ENCODE measurements at regions not wholly inside any gene's neighbourhood (a gene's known extent, or its start where the extent isn't known, plus 50 kb on each side); places are given as distances from the start of the nearest gene placed in this dataset.
"Not testable (repeated sequence)": the region's sequence is repeated elsewhere in the genome, so short reads cannot be mapped to it uniquely, and the experiment has no call there.

DNA sequence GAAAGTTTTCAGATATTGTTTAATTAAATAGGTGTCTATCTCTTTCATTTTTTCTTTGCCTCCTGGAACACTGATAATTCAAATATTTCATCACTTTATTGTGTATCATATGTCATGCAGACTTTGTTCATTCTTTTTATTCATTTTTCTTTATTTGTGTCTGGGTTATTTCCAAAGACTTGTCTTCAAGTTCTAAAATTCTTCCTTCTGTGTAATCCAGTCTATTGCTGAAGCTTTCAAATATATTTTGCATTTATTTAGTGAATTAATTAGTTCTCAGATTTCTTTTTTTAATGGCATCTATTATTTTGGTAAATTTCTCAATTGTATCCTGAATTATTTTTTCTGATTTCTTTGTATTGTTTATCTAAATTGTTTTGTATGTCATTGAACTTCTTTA, 70.1 kb downstream of the ZNF330 start:
- no peak for DNase-seq

- no peak for DNase-seq
Observed at GRCh38 chr4:141294306-141294705, 73.6 kb downstream of the ZNF330 start.

GRCh38 chr4:141301216-141301615, 80.5 kb downstream of the ZNF330 start:
- DNase-seq, result no peak

DNA sequence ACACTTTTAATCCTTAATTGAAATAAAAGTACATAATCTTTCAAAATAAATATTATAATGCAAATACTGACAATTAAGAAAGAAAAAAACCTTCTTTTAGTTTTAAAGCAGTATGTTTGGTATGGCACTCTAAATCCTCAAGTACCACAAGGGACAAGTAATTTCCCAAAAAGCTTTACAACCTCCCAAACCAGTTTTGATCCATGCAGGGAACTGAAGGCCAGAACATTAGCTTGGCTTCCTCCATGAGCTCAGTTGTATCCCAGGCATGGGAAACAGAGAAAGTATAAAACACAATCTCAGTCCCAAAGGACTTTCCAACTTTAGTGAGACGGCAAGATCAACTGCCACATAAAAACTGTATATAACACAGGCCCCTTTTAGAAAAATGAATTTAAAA, 82.2 kb downstream of the ZNF330 start:
- no peak for DNase-seq

DNA sequence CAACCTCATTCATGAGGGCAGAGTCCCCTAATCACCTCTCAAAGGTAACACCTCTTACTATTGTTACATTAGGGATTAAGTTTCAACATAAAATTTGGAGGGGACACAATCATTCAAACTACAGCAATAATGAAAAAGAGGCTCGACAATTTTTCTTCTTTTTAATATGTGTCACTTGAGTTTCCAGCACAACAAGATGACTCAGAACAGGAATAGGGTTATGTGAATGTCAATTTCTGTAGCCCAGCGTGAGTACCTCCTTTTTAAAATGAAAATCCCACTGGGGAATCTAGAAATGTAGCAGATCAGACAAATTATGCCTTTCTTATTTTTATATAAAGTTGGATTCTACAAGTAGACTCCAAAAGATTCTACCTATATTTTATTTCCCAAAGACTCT, 83.7 kb downstream of the ZNF330 start:
- no peak for DNase-seq

GRCh38 chr4:141306331-141306730, 85.6 kb downstream of the ZNF330 start:
- no peak for DNase-seq

DNA sequence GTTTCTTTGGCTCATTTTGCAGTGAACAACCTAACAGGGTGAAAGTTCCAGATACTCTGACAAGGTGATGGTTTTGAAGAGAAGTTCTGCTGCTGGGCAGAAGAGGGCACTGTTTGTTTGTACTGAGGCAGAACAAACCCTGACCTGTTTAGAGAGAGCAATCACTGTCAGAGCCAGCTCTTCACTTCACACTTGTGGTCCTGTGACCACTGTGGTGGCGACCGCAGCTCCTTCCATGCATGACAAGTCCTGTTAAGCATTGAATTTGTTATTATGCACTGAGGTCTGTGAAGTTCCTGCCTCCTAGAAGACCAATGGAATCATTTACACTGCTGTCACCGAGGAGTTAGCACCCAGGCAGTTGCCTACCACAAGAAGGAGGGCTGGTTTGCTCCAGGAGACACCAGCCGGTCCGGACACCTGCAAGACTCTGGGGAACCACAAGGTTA, 86.6 kb downstream of the ZNF330 start:
- peak; percentile 56 for DNase-seq

- no peak for DNase-seq
Observed at GRCh38 chr4:141309874-141310273, 89.2 kb downstream of the ZNF330 start.

DNA sequence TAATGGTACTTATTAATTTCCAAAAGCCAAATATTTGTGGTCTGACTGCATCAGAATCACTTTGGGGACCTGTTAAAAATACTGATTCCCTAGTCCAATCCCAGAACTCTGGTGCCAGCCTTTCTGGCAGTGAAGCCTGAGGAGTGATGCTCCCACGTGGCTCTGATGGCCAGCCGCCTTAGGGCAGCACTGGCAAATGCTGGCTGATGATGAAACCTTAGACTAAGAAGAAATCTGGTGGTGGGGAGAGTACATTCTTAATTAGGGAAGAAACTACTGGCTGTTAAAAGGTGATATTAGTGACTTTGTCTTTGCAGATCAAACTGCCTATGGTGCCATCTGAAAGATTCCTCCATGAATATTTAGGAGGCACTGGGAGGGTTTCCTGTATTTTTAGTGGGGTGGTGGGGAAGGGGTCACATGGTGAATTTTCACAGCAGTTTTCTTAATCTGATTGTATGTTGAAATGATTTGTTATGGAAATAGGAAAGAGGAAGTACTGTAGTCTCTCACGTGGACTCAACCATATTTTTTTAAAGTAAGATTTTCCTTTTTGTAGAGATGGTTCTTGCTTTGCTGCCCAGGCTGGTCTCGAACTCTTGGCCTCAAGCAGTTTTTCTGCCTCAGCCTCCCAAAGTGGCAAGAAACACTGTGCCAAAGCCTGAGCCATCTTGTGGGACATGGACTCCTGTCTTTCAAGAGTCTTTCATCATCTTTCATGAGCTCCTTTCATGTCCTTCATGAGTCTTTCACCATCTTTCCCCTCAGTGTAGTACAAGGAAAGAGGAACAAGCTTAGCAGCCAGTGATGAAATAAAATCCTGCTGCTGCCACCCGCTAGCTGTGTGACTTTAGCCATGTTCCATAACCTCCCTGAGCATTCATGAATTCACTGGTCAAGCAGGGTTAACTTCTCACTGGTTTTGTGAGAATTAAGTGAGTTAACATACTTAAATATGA, 90.8 kb downstream of the ZNF330 start:
- no peak for DNase-seq

- no peak for DNase-seq
Observed at GRCh38 chr4:141314627-141315026, 93.9 kb downstream of the ZNF330 start.

DNA sequence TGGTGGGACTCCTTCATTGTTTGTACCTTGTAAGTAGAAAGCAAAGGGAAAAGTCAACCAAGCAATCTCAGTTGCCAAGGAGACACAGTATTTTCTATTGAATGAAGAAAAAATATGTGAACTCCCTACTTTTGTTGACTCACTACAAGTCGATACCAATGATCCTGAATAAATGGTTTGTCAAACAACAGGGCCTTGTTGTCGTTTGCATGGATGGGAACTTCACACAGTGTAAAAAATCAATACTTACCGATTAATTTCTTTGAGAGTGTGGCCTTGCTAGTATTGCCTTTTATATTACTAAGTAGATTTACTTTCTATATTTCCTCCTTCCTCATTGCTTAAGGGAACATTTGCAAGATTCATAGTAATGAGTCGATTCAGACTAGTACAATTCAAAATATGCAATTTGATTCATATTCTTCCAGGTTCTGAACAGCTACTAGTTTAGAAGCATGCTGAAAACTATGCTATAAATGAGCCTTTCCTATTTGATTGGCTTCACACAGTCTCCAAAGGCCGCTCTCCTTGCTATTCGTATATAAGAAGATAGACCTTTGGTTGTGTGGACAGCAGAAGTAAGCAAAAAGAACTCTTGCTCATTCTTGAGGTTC, 108.0 kb downstream of the ZNF330 start:
- DNase-seq, result no peak

DNA sequence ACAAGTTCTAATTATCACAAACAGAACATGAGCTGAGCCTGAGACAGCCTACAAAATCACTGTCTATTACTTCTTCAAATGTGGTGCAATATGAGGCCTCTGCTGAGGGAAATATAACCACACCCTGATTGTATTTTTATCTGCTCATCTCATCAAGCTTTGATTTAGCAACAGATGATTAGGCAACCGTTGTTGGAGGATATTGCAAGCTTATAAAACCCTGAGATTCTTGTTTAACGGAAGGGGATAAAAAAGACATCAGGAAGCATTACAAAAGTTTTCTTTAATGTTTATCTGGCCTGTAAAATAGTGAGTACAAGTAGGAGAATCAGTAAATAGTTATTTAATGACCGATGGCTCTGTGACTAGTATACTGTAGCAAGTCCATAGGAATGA, 108.5 kb downstream of the ZNF330 start:
- no peak for DNase-seq

DNA sequence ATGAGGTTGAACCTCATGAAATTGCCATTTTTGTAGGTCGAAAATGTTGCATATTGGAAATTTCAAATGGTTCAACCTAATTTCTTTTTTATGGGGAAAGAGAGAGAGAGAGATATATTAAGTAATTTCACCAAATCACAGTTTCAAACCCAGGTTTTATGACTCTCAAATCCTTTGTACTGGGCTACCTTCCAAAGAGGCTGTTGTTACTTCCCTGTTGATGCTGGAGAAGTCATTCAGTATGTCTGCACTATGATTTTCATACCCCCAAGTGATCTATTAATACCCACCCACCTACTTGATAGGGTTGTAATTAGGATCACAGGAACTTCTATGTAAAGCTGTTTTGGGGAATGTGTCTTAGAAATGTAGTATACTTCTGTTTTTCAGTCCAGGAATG, 109.9 kb downstream of the ZNF330 start:
- DNase-seq, result no peak

- DNase-seq, result no peak
Observed at GRCh38 chr4:141331534-141332358, 111.1 kb downstream of the ZNF330 start.

- DNase-seq, result not testable (repeated sequence)
Observed at GRCh38 chr4:141332359-141333181, 111.9 kb downstream of the ZNF330 start.

GRCh38 chr4:141333456-141334230, 112.9 kb downstream of the ZNF330 start:
- DNase-seq, result not testable (repeated sequence)

DNA sequence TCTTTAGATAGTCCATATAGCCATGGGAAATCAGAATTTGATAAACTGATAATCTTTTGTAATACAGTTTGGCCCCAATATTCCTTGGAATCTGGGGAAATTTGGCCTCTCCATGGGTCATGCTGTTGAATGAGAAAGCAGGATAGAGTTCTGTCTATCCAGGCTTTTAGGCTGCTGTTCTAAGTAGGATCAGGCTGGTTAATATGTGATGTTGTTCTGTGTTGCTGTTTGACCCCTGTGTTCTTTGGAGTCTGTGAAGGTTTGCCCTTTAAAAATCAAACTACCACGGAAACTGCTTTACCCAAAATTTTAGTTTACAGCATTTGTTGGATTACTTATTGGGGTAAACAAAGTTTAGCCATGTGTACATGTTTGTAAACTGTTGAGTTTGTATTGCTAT, 114.5 kb downstream of the ZNF330 start:
- DNase-seq, result no peak

DNA sequence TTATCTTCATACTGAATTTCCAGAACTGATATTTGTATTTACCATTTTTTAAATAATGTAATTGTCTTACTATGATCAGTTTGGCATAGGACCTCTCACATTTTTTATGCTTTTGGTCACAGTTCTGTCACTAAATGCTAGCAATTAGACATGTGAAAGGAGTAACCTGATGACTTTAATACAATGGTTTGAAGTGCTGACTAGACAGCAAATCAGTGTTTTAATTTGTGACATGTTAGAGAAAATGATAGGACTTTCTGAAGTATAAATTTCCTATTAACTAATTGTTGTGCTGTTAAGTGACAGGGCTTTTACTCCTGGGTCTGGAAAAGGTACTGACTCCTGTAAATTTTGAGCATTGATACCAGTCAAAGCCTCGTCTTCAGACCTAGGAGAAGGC, 117.5 kb downstream of the ZNF330 start:
- no peak for DNase-seq

DNA sequence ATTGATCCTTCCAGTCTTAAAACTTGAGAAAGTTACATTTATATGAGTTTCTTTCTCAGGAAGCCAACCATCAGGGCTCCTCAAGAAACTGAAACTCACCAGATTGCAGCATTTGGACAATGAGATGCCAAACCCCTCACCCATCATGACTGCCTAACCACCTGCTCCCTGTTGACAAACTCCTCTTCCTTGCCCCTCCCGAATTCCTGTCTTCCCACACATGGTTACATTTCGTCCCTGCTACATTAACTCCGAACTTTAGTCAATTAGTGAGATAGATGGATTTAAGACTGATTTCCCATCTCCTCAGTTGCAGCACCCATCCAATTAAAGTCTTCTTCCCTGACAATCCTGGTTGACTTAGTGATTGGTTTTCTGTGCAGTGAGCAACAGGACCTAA, 118.7 kb downstream of the ZNF330 start:
- no peak for DNase-seq

GRCh38 chr4:141339966-141340365, 119.3 kb downstream of the ZNF330 start:
- DNase-seq, result no peak

GRCh38 chr4:141340458-141340857, 119.8 kb downstream of the ZNF330 start:
- DNase-seq, result no peak

GRCh38 chr4:141346144-141346543, 125.4 kb downstream of the ZNF330 start:
- DNase-seq, result peak; percentile 76

Data from NCI-H1092 treated with DMSO at 0.1 percent for 48 hours (cell line).